ENCODE measurements at regions not wholly inside any gene's neighbourhood (a gene's known extent, or its start where the extent isn't known, plus 50 kb on each side); places are given as distances from the start of the nearest gene placed in this dataset.

- DNase-seq (ENCODE audit: low spot score) = no peak
Observed at GRCh38 chr2:65498396-65498795, 66.0 kb upstream of the SPRED2 start.

DNA sequence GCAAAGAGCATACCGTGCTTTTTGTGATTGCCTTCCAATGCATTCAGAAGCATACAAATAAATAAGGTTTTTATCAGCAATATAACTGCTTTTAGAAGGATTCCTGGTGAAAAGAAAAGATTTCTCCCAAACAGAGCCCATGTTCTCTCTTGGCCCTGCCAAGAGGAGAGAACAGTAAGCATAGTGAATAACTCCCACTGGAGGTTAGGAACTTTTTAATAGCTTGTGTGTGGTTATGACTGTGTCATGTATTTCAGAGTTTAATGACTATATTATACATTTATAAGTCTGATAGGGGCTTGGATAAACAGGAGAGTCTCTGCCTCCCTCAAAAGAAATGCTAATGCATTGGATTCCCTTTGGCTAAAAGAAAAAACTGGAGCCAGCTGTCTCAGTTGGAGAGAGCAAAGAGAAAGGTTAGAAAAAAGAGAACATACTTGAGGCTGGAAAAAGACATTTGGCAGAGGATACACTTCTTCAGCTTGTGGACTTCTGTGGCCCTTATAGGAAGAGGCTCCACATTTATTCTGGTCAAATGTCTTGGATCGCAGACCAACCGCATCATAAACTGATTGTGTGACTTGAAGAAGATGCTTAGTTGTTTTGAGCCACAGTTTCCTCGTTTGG, 63.0 kb upstream of the SPRED2 start:
- DNase-seq (ENCODE audit: low spot score) = no peak

GRCh38 chr2:65494078-65494477, 61.7 kb upstream of the SPRED2 start:
- DNase-seq (ENCODE audit: low spot score) = no peak

DNA sequence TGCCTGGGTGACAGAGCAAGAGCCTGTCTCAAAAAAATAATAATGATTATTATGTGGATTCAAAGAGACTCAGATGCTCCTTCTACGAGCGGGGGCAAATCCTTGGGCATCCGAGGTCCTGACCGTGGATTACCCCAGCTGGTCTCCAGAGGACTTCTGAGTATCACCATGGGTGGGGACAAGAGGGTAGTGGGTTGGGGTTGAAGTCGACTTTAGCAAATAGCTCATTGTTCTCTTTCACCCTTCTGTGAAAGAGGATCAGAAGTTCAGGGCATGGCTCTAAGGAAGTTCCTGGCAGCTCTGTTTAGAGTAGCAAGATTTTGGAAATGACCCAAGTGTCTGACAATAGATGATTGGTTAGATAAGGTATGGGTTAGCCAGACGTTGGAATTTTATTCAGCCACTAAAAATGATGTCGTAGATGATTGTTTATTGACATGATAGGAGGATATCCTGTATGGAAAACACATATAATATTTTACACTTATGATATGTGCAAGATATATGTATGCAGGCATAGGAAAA, 59.0 kb upstream of the SPRED2 start:
- no peak for DNase-seq (ENCODE audit: low spot score)

DNA sequence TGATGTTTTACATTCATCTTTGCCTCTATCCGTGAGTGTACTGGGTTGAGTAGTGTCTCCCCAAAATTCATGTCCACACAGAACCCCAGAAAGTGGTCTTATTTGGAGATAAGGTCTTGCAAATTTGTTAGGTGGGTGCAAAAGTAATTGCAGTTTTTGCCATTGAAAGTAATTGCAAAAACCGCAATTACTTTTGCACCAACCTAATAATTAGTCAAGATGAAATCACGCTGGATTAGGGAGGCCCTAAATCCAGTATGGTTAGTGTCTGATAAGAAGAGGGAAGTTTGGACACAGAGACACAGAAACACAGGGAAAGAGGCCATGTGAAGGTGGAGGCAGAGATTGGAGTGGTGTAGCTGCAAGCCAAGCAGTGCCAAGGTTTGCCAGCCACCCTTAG, 57.8 kb upstream of the SPRED2 start:
- no peak for DNase-seq (ENCODE audit: low spot score)

DNA sequence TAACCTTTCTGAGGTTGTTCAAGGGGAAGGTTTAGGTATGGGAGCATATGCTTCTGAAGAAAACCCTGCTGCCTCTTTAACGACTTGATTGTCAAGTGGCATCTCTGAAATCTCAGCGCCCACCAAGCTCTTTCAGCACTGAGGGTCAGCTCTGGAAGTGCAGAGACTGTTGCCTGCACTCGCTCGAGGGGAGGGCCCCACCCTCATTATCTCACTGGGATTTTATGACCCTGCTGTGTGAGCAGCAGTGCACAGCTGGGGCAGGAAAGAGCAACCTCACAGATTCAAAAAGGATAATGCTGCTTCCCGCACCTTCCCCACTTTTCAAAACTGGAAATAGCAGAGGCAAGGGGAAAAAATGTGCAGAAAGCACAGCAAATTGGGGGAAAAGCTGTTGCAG, 56.9 kb upstream of the SPRED2 start:
- DNase-seq (ENCODE audit: low spot score) = no peak

- no peak for DNase-seq (ENCODE audit: low spot score)
Observed at GRCh38 chr2:65488527-65488926, 56.1 kb upstream of the SPRED2 start.

DNA sequence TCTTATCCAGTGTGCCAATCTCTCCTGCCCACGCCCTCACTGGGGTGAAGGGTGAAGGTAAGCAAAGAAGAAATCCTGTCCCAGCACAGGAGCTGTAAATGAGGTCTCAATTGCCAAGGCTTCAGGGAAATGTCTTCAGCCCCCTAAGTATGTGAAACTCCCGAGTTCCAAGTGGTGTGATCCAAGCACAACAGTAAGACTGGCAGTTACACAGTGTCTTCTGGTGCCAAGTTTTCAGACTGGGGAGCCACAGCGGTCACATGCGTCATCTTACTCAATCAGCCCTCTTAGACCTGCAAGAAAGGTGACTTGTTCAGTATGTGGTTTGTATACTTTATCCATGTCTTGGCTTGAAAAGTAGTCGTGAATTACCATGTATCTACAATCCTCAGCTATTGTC, 55.0 kb upstream of the SPRED2 start:
- no peak for DNase-seq (ENCODE audit: low spot score)

DNA sequence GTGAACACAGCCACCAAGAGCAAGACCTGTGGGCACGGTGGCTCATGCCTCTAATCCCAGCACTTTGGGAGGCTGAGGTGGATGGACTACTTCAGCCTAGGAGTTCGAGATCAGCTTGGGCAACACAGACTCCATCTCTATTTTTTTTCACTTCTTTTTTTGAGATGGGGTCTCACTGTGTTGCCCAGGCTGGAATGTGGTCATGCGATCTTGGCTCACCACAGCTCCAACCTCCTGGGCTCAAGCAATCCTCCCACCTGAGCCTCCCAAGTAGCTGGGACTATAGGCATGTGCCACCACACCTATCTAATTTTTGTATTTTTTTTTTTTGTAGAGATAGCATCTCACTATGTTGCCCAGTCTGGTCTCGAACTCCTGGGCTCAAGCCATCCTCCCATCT, 54.4 kb upstream of the SPRED2 start:
- DNase-seq (ENCODE audit: low spot score) = no peak

DNA sequence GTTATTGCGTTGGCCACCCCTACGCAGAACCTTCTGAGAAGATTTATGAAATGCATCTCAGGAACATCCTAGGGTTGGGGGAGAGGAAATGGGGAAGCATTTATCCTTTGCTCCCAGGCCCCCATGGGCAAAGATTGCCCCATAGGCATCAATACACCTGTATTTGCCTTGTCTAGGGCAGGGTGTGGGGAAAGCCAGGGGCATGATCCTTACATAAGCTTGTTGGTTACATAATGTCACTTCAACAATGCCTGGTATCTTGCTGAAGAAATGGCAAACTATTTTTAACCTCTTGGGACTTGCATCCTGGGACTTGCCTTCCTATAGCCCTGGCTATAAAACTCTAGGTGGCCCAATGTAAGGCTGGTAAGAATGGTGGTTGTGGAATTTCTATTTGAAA, 53.9 kb upstream of the SPRED2 start:
- DNase-seq (ENCODE audit: low spot score) = no peak

- DNase-seq (ENCODE audit: low spot score) = no peak
Observed at GRCh38 chr2:65485839-65486238, 53.4 kb upstream of the SPRED2 start.

- DNase-seq (ENCODE audit: low spot score) = no peak
Observed at GRCh38 chr2:65483763-65484162, 51.4 kb upstream of the SPRED2 start.

- no peak for DNase-seq (ENCODE audit: low spot score)
Observed at GRCh38 chr2:65482971-65483370, 50.6 kb upstream of the SPRED2 start.

All from GM03348 (cell line).